Tongue (tissue), 1 donor: ENCODE measurements at regions not wholly inside any gene's neighbourhood (a gene's known extent, or its start where the extent isn't known, plus 50 kb on each side); places are given as distances from the start of the nearest gene placed in this dataset.

Source experiments
- DNase-seq: peaks from one replicate; pipeline ENCODE4 v3.0.0-alpha.2; 2015

DNA sequence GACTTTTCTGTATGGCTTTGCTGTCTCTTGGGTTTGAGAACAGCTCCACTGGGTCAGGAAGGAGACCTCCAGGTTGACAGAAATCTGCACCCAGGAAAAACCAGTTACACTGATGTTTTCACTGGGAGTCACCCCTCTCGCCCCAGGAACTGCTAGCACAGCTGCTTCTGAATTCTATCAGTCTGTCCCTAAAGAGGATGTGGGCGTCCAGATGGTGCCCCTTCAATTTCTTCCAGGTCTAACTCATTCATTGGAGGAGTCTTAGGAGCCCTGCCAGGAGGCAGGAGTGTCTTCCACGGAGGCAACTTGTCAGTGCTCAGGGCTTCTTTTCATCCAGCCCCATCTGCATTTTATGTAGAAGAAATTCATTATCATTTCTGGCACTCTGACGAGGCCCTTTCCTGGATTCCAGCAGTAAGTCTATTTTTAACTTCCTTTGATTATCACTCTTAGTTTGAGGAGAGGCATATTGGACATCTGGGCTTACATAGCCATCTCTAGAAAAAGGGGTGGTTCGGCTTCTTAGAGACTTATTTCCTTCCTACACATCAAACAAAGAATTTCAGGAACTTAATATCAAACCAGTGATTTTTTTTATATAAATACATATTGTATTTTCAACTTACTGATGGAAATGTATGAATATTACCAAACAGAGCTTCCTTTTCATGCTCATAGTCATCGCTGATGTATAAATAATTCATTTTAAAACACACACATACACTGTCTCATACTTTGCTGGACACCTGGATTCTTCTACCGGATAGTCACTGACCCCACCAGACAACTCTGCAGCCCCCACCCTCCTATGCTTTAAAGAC is 148.8 kb downstream of the IRX2 start:
- peak; percentile 28 for DNase-seq

DNA sequence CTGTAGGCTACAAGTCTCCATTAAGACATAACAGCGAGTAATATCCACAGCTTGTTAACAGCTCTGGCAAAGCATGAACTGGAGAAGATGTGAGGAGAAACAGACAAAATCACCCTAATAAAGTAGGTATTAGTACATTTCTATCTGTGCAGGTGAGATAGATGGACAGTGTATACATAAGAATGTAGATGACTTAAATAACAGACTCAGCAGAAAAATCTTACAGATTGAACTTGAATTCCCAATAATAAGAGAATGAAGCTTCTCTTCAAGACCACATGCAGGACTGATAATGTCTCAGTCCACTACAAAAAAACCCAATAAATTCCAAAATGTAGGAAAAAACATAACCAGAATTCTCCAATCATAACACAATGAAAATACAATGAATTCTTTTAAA is 153.0 kb downstream of the IRX2 start:
- DNase-seq, result no peak

DNA sequence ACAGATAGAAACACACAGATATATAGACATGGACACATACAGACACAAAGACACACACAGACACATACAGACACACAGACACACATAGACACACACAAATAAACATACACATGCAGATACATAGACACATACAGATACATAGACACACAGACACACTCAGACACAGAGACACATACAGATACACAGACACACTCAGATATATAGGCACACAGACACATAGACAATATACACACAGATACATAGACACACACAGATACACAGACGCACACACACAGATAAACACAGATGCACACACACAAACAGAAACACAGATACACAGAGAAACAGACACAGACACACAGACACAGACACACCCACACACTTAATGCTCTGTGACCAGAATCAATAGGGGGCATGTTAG is 156.8 kb downstream of the IRX2 start:
- DNase-seq, result no peak

DNA sequence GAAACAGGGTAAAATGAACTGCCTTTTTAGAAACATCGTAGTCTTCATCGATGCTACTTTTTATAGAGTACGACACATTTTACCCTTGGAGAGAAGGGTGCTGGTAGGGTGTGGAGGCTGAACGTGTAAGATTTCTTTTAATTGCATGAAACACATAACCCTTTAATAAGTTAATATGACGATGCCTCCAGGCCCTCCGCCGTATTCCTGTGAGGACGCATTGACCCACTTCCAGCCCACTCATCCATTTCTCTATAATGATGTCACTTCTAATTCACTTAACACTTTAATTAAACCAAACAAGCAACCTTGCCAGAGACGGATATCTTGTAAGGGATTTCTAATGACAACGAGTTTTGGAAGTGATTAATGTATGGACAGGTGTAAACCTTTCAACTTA is 158.7 kb downstream of the IRX2 start:
- DNase-seq, result no peak

DNA sequence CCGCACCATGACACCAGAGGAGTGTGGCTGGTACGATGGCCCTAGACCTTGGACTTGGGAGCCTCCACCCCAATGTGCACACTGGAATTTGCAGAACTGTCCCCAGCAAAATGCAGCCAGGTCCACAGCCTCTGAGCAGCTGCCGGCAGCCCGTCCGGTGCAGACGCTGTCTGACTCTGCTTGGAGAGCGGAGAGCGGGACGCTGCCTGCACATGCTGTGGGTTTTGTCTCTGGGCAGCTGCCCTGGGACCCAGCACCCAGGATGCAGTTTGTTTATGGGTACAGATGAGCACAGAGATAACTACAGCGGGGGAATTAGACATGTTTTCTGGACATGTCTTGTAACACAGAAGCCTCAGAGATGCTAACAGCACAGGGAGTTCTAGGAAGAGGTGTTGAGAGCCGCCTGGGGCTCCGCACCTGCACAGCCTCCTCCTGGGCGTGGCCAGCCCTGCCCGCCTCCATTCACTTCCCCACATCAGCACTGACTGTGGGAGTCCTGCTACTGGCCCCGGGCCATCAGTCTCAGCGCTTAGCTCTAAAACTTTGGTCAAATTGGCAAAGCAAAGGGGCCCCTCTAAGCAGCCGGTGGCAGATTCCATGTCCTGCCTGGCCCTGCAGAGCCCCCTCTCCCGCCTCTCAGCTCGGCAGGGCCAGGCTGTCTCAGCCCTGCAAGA is 159.6 kb downstream of the IRX2 start:
- DNase-seq, result peak; percentile 6

DNA sequence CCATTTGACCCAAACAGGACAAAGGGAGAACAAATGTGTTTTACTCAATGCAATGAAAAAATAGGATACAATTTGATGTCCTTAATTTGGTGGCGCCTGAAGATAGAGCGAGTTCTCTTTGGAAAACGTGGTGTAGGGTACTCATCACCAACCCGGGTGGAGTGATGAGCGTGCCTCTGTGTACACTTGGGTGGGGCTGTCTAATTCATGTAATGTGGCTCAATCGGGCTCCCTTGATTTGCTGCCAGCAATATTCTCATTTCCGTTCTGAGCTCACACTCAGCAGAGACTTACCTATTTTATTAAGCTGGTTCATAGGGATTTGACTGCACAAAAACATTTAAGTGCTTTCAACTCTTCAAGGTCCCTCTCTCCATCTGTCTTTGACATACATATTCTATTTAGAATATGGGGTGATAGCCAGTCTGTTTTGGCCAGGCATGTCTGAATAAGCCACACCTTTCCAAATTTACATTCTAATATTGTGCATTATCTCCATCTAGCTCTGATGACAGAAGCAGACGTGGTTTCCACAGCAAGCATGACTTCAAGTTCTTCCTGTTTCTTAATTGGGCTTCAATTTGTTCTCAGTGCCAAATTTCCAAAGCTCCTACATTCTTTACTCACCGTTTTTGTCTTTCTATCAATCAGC is 162.5 kb downstream of the IRX2 start:
- DNase-seq, result no peak

DNA sequence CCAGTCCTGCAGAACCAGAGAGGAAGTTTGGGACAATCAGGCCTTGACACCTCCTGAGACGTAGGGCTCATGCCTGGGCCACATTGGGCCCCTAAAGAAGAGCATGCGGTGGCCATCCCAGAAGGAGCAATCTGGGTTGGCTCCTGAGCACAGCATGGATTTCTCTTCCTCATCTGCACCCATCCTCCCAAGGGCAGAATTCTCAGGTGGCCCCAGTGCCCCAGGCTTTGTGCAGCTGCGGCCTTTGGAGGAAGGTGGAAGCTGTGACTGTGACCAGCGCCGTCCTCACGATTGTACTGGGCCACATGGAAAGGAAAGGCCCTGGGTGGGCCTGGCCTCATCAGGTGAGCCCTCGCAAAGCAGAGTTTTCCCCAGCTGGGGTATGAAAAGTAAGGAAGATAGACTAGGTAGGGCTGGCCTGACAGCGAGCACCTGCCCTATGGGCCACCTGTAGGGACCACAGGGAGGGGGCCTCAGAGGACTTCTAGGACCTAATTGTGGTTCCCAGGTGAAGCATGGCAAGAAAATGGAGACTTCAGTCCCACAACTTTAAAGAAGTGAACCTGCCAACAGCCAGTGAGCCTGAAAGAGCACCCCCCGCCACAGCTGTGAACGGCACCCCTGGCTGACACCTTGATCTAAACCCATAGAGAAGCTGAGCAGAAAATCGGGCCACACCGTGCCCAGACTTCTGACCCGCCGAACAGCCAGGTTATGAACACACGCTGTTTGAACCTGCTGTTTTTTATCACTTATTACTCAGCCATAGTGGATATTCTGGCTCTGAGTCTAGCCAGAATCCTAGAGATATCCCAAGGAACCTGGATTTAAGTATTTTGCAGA is 164.1 kb downstream of the IRX2 start:
- no peak for DNase-seq

DNA sequence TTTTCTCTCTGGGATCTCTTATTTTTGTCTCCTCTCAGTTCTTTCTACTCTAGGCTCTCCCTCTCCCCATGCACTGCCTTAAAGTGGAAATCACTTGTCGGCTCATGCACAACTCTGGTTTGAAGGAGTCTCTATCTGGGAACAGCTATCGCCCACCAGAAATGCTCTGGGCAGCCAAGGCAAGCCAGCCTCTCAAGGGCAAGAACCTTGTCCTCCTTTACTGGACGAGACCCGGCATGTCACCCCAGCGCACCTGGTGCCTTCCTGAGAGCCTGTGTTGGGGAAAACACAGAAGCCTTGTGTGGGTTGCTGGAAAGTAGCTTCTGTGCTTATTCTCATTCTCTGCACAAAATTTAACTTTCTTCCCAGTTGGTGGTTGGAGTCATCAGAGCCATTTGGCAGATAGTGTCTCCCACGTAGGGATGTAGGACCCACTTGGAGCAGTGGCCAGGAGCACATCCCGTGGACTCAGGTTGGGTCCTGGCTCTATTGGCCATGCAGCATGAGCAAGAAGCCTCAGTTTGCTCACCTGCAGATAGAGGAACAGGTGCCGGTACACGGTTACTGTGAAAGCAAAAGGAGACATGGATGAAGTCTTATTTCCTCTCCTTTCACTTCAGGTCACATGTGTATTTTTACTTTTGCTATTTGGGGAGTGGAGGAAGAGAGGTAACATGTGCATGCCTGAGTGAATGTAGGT is 165.3 kb downstream of the IRX2 start:
- DNase-seq, result no peak

DNA sequence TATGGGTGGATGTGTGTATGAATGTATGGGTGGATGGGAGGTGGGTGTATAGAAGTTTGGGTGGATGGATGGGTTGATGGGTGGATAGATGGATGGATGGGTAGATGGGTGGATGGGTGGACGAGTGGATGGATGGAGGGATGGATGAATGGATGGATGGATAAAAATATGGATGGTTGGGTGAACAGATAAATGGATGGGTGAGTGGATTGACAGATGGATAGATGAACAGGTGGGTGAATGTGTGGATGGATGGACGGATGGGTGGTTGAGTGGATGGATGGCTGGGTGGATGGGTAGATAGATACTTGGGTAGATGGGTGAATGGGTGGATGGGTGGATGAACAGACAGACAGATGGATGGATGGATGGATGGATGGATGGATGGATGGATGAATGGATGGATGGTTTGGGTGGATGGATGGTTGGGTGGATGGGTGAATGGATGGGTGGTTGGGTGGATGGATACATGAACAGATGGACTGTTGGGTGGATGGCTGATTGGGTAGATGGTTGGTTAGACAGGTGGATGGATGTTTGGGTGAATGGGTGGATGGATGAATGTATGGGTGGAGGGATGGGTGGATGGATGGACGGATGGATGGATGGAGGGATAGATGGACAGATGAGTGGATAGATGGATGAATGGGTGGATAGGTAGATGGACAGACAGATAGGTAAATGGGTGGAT is 166.8 kb downstream of the IRX2 start:
- no peak for DNase-seq

DNA sequence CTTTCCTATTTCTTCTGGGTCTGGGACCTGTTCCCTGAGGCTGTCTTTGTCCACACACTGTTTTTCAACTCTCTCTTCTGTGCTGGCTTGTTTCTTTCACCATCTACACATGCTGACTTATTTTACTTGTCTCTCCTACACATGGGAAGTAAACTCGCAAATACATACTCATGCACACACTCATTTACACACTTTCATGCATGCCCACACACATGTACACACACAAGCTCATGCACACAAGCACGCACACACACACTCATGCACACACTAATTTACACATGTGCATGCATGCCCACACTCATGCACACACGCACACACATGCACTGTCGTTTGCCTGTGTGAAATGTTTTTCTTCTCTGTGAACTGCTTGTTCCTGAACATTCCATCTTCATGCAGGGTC is 169.0 kb downstream of the IRX2 start:
- DNase-seq, result no peak

DNA sequence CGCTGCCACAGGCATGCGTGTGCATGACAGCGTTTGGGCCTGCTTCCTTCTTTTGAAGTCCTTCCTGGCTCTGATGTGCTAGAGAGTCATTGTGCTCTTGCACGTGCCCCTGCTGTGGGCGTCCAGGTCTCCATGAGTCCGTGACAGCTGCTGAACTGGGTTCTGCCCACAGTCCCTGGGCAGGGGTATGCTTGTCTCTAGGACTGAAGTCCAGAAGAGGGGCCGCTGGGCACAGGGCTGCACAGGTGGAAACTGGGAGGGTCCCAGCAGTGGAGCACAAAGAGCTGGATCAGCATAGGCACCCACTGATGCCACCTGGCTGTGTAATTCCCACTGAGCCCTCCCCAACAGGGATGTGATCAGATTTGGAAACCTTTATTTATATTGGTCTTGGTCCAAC is 169.4 kb downstream of the IRX2 start:
- DNase-seq, result no peak

DNA sequence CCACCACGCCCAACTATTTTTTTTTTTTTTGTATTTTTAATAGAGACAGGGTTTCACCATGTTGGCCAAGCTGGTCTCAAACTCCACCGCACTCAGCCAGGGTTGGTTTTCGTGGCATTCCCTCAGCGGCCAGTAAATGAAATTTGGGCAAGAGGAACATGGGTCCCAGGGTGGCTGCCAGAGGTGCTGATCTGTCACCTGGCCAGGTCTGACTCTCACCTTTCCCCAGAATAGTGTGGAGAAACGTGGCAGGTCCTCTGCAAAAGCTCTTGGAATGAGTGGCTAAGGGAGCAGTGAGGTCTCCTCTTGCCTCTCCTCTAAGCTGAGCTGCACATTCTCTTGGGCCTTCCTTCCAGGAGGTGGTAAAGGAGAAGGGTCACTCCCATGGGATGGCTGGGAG is 170.1 kb downstream of the IRX2 start:
- no peak for DNase-seq

DNA sequence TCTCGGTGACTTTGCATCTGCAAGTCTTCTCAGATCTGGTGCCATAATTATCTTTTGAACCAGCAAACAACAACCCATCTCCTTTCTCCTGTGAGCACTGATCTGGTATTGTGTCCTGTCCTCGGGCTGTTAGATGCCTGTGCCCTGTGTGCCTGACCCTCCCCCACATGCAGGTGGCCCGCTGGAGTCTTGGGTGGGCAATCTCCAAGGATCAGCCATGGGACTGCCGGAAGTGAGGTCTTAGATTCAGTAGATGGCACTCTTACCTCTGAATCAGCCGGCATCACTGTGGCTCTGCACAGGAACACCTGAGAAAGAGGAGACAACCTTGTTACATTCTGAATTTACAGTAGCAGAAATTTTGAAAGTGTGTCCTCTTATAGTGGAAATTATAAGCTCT is 172.4 kb downstream of the IRX2 start:
- no peak for DNase-seq

DNA sequence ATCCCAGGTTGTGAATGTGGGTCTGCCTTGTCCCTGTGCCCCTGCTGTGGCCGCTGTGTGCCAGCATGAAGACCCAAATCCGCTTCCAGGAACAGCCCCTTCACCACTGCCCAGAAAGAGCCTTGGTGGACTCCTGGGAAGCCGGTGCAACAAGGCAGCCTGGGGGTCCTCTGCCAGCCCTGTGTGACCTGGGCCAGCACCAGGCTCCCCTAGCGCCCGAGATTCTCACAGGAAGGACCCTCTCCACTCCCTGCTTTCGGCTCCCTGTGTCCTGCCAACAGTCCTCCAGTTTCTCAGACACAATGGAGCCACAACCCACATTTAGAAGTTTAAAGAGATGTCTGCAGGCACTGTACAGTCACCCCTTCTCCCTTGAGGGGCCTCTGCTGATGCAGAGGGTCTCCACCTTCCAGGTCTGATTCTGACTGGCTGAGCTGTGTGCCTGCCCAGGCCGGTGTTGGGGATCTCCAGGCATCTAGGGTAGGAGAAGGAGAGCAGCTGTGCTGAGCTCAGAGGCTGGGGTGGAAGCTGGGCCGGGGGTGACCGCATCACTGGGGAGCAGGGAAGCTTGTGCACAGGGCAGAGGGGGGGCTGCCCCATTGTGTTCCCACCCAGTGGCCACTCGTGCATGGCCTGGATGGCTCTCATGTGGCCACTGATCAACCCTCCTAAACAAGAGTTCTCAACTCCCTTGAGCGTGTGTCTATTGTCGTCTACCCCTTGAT is 174.0 kb downstream of the IRX2 start:
- no peak for DNase-seq

DNA sequence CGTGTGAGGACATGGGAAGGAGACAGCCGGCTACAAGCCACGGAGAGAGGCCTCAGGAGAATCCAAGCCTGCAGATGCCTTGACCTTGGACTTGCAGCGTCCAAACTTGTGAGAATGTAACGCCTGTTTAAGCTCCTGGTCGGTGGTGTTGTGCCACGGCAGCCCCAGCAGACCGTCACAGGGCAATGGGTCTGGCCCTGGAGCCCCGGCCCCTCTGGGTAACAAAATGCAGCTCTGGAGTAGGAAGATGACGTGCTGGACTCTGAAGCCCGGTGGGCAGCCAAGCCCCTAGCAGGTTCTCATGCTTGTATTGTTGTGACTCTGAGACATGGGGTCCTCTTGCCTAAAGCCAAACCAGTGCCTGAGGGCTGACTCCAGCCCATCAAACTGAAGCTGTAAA is 174.7 kb downstream of the IRX2 start:
- DNase-seq, result no peak

DNA sequence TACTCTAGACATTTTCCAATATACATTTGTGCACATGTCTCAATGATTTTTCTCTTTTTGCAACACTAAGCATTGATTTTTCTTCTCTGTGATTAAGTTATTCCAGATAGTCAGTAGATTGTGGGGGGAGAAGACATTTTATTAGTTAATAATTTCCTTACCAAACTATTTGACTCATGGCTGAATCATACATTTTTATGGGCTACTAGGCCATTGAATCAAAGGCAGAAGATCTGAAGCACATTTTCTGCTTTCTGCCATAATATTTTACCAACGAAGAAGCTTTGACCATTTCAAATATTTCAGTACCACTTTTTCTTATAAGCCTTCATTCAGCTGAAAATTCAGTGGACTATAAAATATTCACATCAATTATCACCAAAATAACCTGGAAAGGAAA is 175.6 kb downstream of the IRX2 start:
- no peak for DNase-seq

DNA sequence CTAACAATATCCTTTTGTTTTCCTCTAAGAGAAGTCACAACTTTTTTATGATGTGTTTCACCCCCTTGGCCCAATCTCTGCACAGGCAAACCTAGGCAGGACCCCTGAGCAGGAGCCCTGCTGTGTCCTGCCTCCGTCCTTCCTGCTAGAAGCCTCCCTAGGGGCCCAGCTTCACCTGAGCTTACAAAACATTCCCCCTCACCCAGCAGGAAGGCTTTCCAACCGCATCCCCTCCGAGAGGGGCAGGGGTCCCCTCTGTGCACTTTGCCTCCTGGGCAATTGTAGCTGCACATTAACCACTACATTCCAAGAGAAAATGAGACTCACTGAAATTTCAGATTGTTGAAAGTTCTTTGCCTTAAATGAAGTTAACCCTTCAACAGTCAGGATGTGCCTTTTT is 176.2 kb downstream of the IRX2 start:
- no peak for DNase-seq

DNA sequence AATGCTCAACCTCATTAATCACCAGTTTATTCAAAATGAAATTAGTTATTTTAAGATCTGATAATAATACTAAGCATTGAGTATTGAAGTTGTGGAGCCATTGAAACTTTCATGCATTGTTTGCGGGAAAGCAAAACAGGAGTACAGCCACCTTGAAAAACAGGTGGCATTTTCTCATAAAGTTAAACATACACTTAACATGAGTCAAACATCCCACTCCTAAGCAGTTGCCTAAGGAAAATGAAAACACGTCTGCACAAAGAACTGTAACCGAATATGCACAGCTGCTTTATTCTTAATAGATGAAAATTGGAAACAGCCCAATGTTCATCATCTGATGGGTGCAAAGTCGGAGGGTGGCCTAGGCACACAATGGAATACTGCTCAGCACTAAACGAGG is 177.3 kb downstream of the IRX2 start:
- no peak for DNase-seq

DNA sequence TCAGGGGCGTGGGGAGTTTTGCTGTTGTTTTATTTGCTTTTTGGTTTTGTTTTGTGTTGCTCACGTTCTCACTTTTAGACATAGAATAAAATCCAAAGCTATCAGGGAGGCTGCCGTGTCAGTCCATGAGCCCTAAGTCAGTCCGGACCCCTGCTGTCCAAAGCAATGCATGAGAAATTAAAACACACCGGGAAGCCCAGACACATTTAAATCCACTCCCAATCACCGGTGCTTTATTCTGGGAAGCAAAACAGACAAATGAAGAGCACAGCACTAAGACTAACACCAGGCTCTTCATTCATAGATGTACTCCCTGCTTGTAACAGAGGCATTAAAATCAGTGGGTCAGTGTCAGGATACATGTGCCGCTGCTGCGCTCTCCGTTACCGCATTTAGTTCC is 180.9 kb downstream of the IRX2 start:
- DNase-seq, result peak; percentile 5

DNA sequence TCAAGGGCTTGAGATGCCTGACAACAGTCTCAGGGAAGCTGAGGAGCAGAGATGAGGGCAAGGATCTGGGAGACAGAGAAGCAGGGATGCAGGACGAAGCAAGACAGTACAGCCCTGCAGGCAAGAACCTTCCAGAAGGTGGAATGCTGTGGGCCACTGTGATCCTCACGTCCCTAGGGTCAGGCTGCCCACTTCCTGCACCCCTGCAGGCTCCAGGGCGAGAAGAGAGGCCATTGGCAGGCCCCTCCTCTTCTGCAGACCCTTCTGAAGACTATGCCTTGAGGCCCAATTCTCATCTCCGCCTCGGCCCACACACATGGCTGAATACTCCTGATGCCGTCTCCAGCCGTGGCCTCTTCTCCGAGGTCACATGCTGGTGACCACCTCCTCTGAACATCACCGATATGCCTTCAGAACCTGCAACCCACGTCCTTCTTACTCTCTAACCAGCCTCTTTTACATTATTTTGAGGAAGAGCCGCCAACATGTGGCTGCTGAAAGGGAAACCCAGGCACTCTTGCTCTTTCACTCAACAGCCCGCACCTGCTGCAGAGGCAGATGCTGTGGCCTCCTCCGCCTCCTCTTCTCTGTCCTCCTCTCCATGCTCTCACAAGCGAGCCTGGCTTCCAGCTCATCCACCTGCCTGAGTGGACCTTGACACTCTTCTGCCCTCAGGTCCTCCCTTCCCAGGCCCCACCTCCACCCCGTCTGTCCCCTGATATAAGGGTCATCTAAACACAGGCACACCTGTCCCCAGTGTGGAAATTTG is 181.5 kb downstream of the IRX2 start:
- no peak for DNase-seq
